ENCODE measurements at regions not wholly inside any gene's neighbourhood (a gene's known extent, or its start where the extent isn't known, plus 50 kb on each side); places are given as distances from the start of the nearest gene placed in this dataset.

DNA sequence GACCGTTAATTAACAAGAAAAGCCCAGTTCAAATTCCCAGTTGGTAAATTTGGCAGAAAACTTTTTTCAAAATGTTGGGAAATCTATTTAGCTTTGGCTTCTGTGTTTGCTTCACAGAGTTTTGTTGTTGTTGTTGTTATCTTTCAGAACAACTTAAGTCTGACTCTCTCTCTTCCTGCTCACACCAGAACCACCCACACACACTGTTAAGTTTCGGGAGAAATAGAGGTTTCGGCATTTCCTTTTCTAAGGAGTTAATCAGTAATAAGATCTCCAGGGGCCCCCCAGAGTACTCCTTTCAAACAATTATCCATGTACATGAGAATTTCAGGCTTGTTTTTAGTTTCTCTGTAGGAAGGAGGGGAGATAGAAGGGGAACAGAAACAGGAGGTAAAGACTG, 106.2 kb upstream of the PTCHD1 start:
- H3K9ac ChIP-seq (ENCODE audit: low read length) = no peak overlapping the region
- no peak overlapping the region for H3K4me2 ChIP-seq (ENCODE audit: low read length)
- H3K4me1 ChIP-seq (ENCODE audit: control insufficient read depth in 1 of 2, insufficient read depth in 2 of 2, low read length in 2 of 2) = no peaks in the 10 kb centered on the region
- intact Hi-C loops (cut with micrococcal nuclease) = no loop called here
- ATAC-seq = no peak
- no peak overlapping the region for H2AFZ ChIP-seq (ENCODE audit: low read depth, low read length, poor library complexity, severe bottlenecking)
- H3K4me3 ChIP-seq (replicated peaks in 1 of 2; ENCODE audit: low read depth in 1 of 2, low read length in 2 of 2) = no peak overlapping the region
- ChIA-PET RAD21 (ENCODE audit: low non-redundant PET in 1 of 2, low total read pairs in 2 of 2, uncharacterized antibody in 2 of 2, unreplicated experiment in 2 of 2) (no interaction called here), POLR2A (no interaction called here), CTCF (no interaction called here)
- H3K79me2 ChIP-seq (ENCODE audit: insufficient read depth, low read length) = no peaks in the 10 kb centered on the region
- no TSS peak for BruUV-seq (replicated peaks)
- H3K27me3 ChIP-seq (ENCODE audit: insufficient read depth, low read length) = no peaks in the 10 kb centered on the region
- H3K9me2 ChIP-seq (ENCODE audit: insufficient read depth) = no peaks in the 10 kb centered on the region
- TF ChIP-seq ZFX (IDR thresholded peaks at IDR 0.05) = no peak
- TF ChIP-seq POLR2A (IDR thresholded peaks at IDR 0.05; ENCODE audit: borderline replicate concordance, extremely low read depth, insufficient read depth, insufficient read length) = no peak
- no peak for TF ChIP-seq RAD21 (IDR thresholded peaks at IDR 0.05; ENCODE audit: low read depth)
- TF ChIP-seq JUND (IDR thresholded peaks at IDR 0.05) = no peak
- TF ChIP-seq EZH2phosphoT487 (IDR thresholded peaks at IDR 0.05; ENCODE audit: borderline replicate concordance) = no peak
- no peak for TF ChIP-seq CTCF (IDR thresholded peaks at IDR 0.05 in 2 of 3, conservative IDR thresholded peaks at IDR 0.05 in 1 of 3; ENCODE audit: borderline replicate concordance in 1 of 3, insufficient read depth in 1 of 3, low read depth in 2 of 3, low read length in 2 of 3)
- no peak for TF ChIP-seq POLR2AphosphoS5 (IDR thresholded peaks at IDR 0.05; ENCODE audit: low read depth, low read length)
- no peak for TF ChIP-seq ELF1 (IDR thresholded peaks at IDR 0.05; ENCODE audit: borderline replicate concordance, low read depth)
- TF ChIP-seq REST (IDR thresholded peaks at IDR 0.05; ENCODE audit: low read depth) = no peak
- TF ChIP-seq SP1 (IDR thresholded peaks at IDR 0.05; ENCODE audit: low read depth) = no peak
- TF ChIP-seq SRF (IDR thresholded peaks at IDR 0.05; ENCODE audit: low read depth) = no peak
- no peak for TF ChIP-seq ZNF274 (IDR thresholded peaks at IDR 0.05; ENCODE audit: low read depth, low read length)
- TF ChIP-seq ZBTB33 (IDR thresholded peaks at IDR 0.05; ENCODE audit: extremely low read depth, insufficient replicate concordance, low read length) = no peak
- TF ChIP-seq, protein P1, sequence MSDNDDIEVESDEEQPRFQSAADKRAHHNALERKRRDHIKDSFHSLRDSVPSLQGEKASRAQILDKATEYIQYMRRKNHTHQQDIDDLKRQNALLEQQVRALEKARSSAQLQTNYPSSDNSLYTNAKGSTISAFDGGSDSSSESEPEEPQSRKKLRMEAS (IDR thresholded peaks at IDR 0.05) = no peak
- TF ChIP-seq SIN3A (IDR thresholded peaks at IDR 0.05; ENCODE audit: low read depth) = no peak
- no peak for TF ChIP-seq TCF7L2 (IDR thresholded peaks at IDR 0.05; ENCODE audit: borderline replicate concordance, extremely low read depth, insufficient read depth, insufficient read length)
- no peak for TF ChIP-seq FOSL1 (IDR thresholded peaks at IDR 0.05; ENCODE audit: low read depth)
- no peak for TF ChIP-seq CBX3 (IDR thresholded peaks at IDR 0.05; ENCODE audit: low read depth)
- no peak for DNase-seq (ENCODE audit: low read depth, low spot score)
- no peaks in the 10 kb centered on the region for H3K9me3 ChIP-seq (ENCODE audit: control insufficient read depth in 1 of 2, insufficient read depth in 1 of 2, low read depth in 1 of 2, low read length in 2 of 2)
- H4K20me1 ChIP-seq (ENCODE audit: insufficient read depth) = no peaks in the 10 kb centered on the region
- H3K27ac ChIP-seq (ENCODE audit: low read depth, low read length) = no peak overlapping the region
- no peaks in the 10 kb centered on the region for H3K36me3 ChIP-seq (ENCODE audit: control insufficient read depth in 1 of 2, insufficient read depth in 2 of 2, low read length in 2 of 2)
